SJSA1 (cell line): ENCODE measurements at regions not wholly inside any gene's neighbourhood (a gene's known extent, or its start where the extent isn't known, plus 50 kb on each side); places are given as distances from the start of the nearest gene placed in this dataset.
A peak's percentile ranks its signal among the peaks of the same experiment; 100 is the strongest.

ENCODE experiments used
- DNase-seq, 2 experiments: peaks; one replicate each; pipeline ENCODE4 v3.0.0-alpha.2; 2015 to 2020; ENCODE audit warnings: low spot score in 2 of 2, low read depth in 1 of 2
- H3K27ac ChIP-seq: fragments of 250-450 bp; sonication (Bioruptor Pico); 2 replicates; pipeline ENCODE4 v1.5.1; 2020; ENCODE audit warnings: mild to moderate bottlenecking, moderate library complexity
- H3K27me3 ChIP-seq: fragments of 250-450 bp; sonication (Bioruptor Pico); replicated peaks from 2 replicates; pipeline ENCODE4 v1.5.1; 2020; ENCODE audit warnings: mild to moderate bottlenecking, moderate library complexity
- H3K36me3 ChIP-seq: fragments of 250-450 bp; sonication (Bioruptor Pico); 2 replicates; pipeline ENCODE4 v1.5.1; 2020; ENCODE audit warnings: mild to moderate bottlenecking
- H3K4me1 ChIP-seq: fragments of 250-450 bp; sonication (Bioruptor Pico); replicated peaks from 2 replicates; pipeline ENCODE4 v1.6.1; 2021; ENCODE audit warnings: mild to moderate bottlenecking
- H3K4me3 ChIP-seq: fragments of 250-450 bp; sonication (Bioruptor Pico); 2 replicates; pipeline ENCODE4 v1.5.1; 2020; ENCODE audit warnings: mild to moderate bottlenecking
- H3K9me3 ChIP-seq: fragments of 250-450 bp; sonication (Bioruptor Pico); replicated peaks from 2 replicates; pipeline ENCODE4 v1.5.1; 2020; ENCODE audit warnings: mild to moderate bottlenecking

DNA sequence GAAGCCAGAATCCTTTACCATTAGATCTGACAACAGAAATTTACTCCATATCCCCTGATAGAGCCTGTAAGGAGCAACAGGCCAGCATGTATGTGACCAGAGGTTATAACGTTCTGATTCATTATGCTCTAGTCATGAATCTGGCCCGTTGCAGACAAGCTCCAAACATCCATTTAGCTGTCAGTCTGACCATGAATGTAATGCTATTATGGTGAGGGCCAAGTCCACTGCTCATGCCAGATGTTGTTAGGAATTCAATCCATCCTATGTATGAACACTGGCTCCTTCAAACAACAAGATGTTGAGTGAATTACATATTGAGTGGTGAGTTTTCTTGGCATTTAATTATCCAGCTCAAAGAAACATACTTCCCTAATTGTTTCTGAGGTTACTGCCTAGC is 610.1 kb upstream of the ANKRD30A start:
- Histone ChIP-seq H3K4me3 (no peak overlapping the region), H3K36me3 (no peaks in the 10 kb centered on the region), H3K9me3 (no peaks in the 10 kb centered on the region), H3K27me3 (no peaks in the 10 kb centered on the region), H3K4me1 (no peaks in the 10 kb centered on the region), H3K27ac (no peak overlapping the region)
- DNase-seq = no peak

GRCh38 chr10:36507715-36508114 is 617.7 kb upstream of the ANKRD30A start:
- no peaks in the 10 kb centered on the region for H3K9me3 ChIP-seq
- H3K27me3 ChIP-seq = no peaks in the 10 kb centered on the region
- H3K27ac ChIP-seq = no peak overlapping the region
- H3K4me1 ChIP-seq = no peaks in the 10 kb centered on the region
- no peaks in the 10 kb centered on the region for H3K36me3 ChIP-seq
- no peak overlapping the region for H3K4me3 ChIP-seq
- no peak for DNase-seq

DNA sequence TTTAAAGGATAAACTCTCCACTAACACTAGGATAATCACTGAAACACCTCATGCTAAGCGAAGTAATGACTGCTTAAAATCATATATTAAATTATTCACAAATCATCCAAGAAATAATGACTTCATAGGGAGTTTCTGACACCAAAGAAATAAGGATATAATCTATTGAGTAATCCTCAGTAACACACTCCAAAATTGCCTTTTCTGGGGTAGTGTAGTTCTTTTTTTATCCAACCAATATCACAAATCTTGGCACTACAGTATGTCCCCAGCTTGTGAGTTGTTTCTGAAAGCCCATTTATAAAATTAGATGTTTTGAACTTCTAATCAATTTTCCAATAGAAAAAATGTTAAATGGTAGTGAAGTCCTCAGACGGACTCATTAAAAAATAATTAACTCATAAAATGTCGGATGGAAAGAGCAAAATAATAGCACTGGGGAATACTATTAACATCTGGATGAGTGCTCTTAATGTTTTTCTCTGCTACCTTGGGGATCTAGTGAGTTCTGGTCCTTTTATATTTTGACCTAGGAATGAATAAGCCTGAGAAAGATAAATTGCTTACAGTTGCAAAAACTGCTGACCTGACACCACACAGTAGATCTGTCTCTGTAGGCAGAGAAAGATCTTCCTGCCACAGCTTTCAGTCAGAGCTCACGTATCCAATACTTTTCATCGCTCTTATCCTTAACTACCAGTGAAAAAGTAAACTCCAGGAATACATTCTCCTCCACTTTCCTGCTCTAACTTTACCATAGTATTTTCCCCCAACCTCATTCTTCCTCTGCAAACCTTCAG is 618.5 kb upstream of the ANKRD30A start:
- DNase-seq = no peak
- Histone ChIP-seq H3K27me3 (no peaks in the 10 kb centered on the region), H3K36me3 (no peaks in the 10 kb centered on the region), H3K9me3 (no peaks in the 10 kb centered on the region), H3K4me1 (no peaks in the 10 kb centered on the region), H3K4me3 (no peak overlapping the region), H3K27ac (no peak overlapping the region)

DNA sequence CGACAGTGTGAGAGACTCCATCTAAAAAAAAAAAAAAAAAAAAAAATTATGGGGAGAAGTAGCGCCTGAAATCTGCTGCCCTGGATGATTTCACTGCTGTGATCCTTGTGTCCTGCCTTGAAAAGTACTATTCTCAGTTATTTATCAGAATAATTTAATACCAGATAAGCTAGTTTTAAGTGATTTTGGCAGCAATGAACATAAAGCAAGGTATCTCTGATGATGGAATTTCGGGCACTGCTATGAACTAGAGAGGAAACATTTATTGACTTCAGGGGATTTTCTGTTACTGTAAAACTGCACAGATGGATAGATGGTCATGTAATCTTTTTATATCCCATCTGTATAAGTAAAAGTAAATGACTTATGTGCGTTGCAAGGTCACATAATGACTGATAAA is 619.1 kb upstream of the ANKRD30A start:
- H3K4me3 ChIP-seq = no peak overlapping the region
- H3K36me3 ChIP-seq = no peaks in the 10 kb centered on the region
- no peaks in the 10 kb centered on the region for H3K4me1 ChIP-seq
- H3K27me3 ChIP-seq = no peaks in the 10 kb centered on the region
- H3K9me3 ChIP-seq = no peaks in the 10 kb centered on the region
- no peak overlapping the region for H3K27ac ChIP-seq
- no peak for DNase-seq

- H3K4me3 ChIP-seq = no peak overlapping the region
- DNase-seq = no peak
- no peaks in the 10 kb centered on the region for H3K27me3 ChIP-seq
- no peaks in the 10 kb centered on the region for H3K36me3 ChIP-seq
- H3K9me3 ChIP-seq = no peaks in the 10 kb centered on the region
- H3K4me1 ChIP-seq = no peaks in the 10 kb centered on the region
- H3K27ac ChIP-seq = no peak overlapping the region
These were observed 620.6 kb upstream of the ANKRD30A start for GRCh38 chr10:36504758-36505157.

DNA sequence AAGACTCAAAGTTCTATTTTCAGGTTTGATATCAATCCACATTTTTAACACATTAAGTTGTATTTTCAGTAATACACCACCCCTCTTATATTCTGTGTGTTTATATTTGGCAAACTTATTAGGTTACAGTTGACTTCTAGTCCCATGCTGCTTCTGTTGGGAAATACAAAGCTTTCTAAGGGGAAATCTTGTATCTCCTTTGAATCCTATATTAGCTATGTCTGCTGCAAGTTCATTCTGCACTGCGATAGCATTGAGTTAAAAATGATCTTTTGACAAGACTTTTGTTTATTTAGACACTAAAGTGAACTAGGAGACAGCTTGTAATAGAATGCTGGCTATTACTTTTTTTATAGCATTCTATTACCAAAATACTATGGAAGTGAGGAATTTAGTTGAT is 625.1 kb upstream of the ANKRD30A start:
- DNase-seq = no peak
- Histone ChIP-seq H3K27me3 (no peaks in the 10 kb centered on the region), H3K36me3 (no peaks in the 10 kb centered on the region), H3K4me3 (no peak overlapping the region), H3K4me1 (no peaks in the 10 kb centered on the region; the same call in 1 of the 2 replicates), H3K27ac (no peak overlapping the region), H3K9me3 (no peaks in the 10 kb centered on the region)

GRCh38 chr10:36499693-36500092 is 625.7 kb upstream of the ANKRD30A start:
- no peaks in the 10 kb centered on the region for H3K36me3 ChIP-seq
- no peaks in the 10 kb centered on the region for H3K9me3 ChIP-seq
- H3K27ac ChIP-seq = no peak overlapping the region
- DNase-seq = no peak
- H3K4me1 ChIP-seq = peaks cover 5% of the 10 kb centered on the region
- no peaks in the 10 kb centered on the region for H3K27me3 ChIP-seq
- no peak overlapping the region for H3K4me3 ChIP-seq

DNA sequence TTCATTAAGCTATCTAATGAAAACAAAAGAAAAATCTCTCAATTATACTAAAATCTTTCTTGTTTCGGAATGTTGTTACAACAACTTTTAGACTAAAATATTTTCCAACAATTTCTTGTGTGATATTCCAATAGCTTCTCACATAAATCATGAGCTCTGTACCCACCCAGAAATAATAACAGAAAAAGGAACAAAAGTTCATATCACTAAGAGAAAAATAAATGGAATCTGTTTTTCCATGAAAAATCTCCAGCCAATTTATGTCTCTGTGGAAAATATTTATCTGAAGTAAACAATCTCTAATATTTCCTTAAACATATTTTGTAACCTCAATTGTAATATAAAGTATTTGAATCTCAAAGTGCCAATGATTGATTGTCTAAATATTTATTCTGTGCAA is 628.6 kb upstream of the ANKRD30A start:
- no peaks in the 10 kb centered on the region for H3K9me3 ChIP-seq
- no peak for DNase-seq
- H3K4me1 ChIP-seq = peaks cover 32% of the 10 kb centered on the region
- no peaks in the 10 kb centered on the region for H3K36me3 ChIP-seq
- no peaks in the 10 kb centered on the region for H3K27me3 ChIP-seq
- no peak overlapping the region for H3K4me3 ChIP-seq
- no peak overlapping the region for H3K27ac ChIP-seq

DNA sequence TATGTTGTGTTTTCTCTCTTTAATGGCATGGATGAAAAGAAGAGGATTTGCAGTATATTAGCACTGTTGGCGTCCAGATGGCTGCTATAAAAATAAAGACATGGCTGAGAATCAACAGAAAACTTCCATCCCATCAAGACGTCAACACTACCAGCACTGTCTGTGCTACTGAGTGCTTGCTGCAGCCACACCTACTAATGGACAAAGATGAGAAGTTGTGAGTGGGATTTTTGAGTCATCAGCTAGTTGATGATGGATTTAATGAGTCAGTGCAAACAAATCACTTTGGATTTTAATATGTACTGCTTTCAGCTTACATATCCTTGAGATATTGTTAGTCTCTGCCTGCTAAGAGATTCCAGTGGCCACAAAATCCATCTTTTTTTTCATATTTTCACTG is 631.0 kb upstream of the ANKRD30A start:
- Histone ChIP-seq H3K9me3 (no peaks in the 10 kb centered on the region), H3K36me3 (no peaks in the 10 kb centered on the region), H3K27me3 (no peaks in the 10 kb centered on the region), H3K4me1 (peaks cover 49% of the 10 kb centered on the region), H3K27ac (peak overlapping the region; percentile 60), H3K4me3 (no peak overlapping the region)
- peak; percentile 42 to 48 for DNase-seq

DNA sequence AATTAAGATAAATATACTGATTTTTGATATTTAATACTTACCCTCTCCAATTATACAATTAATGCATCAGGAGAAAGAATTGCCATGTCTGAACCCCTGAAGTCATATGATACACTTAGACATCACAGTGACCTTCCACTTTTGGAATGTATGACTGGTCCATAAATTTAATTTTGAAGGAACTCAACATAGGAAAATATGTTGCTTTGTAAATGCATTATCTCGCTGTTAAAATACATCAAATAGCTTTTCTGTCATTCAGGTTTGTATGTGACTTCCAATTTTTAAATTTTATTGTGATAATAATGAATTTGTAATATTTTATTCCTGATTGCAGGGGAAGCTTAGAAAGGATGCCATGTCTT is 631.9 kb upstream of the ANKRD30A start:
- DNase-seq = no peak
- H3K4me1 ChIP-seq = peaks cover 52% of the 10 kb centered on the region

DNA sequence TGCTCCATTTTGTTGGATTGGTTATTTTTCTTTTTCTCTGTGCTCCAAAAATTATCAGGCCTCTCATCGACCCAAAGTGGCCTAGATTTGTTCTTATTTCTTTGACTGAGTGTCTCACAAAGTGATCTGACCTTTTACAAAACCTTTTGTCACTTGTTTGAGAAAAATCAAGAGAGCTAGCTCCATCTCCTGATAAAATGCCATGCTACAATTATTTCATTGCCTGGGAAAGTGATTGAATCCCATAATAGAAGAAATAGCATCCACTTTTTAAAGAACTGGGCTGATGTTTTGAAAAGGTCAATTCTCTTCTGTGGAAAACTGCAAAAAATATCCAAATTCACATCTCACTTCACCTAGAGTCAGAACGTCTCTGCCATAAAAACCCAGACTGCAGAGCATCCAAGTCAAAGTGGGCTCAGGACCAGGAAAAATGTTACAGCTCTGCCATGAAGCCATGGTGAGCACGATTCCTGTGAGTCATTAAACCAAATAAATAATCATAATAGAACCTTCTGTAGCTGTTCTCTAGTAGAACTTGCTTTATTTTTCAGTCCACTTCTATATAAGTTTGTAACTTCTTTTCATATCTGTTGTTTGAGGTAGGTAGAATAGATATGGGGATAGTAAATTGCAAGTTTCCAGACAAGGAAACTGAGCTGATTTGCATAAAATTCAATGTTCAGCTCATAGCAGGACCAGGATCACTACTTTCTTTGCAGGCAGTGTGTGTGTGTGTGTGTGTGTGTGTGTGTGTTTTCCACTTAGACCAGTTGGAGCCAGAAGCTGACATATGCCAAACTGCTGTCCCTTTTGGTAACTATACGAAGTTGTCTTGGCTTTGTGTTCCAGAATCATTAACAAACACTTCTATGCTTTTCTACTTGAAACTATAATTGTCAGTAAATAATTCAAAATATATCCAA is 632.5 kb upstream of the ANKRD30A start:
- Histone ChIP-seq H3K36me3 (no peaks in the 10 kb centered on the region), H3K4me1 (peaks cover 52% of the 10 kb centered on the region), H3K27me3 (no peaks in the 10 kb centered on the region), H3K27ac (peak overlapping the region; percentile 60), H3K9me3 (0 out of 2 replicates have a peak, but pooled peaks cover 3% of the 10 kb centered on the region), H3K4me3 (no peak overlapping the region)
- DNase-seq = peak; percentile 47 to 63

More for the DNA sequence above, 631.9 kb upstream of the ANKRD30A start:
- peak overlapping the region; percentile 60 for H3K27ac ChIP-seq
- no peak overlapping the region for H3K4me3 ChIP-seq
- H3K27me3 ChIP-seq = no peaks in the 10 kb centered on the region
- H3K36me3 ChIP-seq = no peaks in the 10 kb centered on the region
- 0 out of 2 replicates have a peak, but pooled peaks cover under 1% of the 10 kb centered on the region for H3K9me3 ChIP-seq

DNA sequence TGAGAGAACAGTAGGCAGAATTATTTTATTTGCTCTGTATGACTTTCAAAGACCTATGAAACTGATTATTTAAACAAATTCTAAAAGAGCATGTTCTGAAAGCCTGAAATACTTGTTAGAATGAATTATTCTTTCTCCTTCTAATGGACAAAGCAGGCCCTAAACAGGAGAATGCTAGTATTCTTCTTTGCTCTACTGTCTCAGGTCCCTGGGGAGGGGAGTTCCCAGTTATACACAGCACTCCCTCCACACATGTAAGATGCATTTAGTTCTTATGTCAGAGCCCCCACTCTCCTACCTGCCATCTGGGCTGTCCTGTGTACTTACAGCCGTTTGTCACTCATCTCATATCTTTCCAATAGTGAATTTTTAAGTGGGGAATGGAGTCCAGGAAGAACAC is 633.5 kb upstream of the ANKRD30A start:
- H3K9me3 ChIP-seq = 0 out of 2 replicates have a peak, but pooled peaks cover 3% of the 10 kb centered on the region
- no peaks in the 10 kb centered on the region for H3K36me3 ChIP-seq
- H3K4me3 ChIP-seq = no peak overlapping the region
- H3K4me1 ChIP-seq = peaks cover 52% of the 10 kb centered on the region
- H3K27ac ChIP-seq = no peak overlapping the region
- H3K27me3 ChIP-seq = no peaks in the 10 kb centered on the region
- no peak for DNase-seq

DNA sequence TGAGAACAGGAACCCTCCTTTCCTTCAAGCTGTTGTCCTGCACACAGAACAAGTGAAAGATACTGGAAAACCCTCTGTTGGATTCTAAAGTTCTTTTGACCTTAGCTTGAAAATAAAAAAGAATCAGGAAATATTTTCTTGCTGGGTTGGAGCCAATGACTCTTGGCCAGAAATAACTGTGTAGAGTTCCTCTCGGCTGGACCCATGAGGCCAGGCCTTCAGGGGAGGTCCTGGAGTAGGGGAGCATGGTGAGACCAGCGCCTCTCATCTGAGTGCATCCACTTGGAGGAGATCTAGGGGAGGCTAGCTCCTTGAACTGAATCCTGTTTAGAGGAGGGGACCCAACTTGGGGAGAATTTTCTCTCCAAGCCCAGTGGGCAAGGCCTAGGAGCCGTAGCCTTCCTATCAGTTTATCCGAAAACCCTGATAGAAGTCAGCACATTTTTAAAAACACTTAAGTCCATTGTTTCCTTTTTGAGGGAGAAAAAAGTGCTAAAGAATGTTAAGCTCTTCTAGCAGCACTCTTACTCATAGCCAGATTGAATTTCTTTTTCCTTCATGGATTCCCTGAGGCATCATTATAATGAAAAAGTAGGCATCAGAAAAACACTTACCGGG is 635.7 kb upstream of the ANKRD30A start:
- Histone ChIP-seq H3K36me3 (no peaks in the 10 kb centered on the region), H3K4me3 (no peak overlapping the region), H3K27ac (peak overlapping the region; percentile 72), H3K27me3 (no peaks in the 10 kb centered on the region), H3K4me1 (peaks cover 47% of the 10 kb centered on the region), H3K9me3 (0 out of 2 replicates have a peak, but pooled peaks cover 3% of the 10 kb centered on the region)
- peak in 1 of 2 experiments; percentile 75 for DNase-seq
